IMR-90 (cell line): ENCODE measurements at regions not wholly inside any gene's neighbourhood (a gene's known extent, or its start where the extent isn't known, plus 50 kb on each side); places are given as distances from the start of the nearest gene placed in this dataset.

Source experiments
- ATAC-seq: fragments of 200-7000 bp; cut with Tn5 transposase; 2 replicates; pipeline ENCODE4 v1.9.1; 2020; ENCODE audit warnings: low read depth, mild to moderate bottlenecking, moderate library complexity
- BruUV-seq: library from RNA; stranded (reverse); fragments of 400-500 nt; replicated peaks from 2 replicates; lab custom pipeline; 2021; lab: Mats Ljungman, UMichigan
- CTCF ChIA-PET: fragments of 300-600 bp; formaldehyde crosslinking; extraction: SDS; loops from one replicate; lab custom pipeline; 2021; ENCODE audit warnings: antibody characterized with exemption; lab: Yijun Ruan, JAX
- POLR2A ChIA-PET: fragments of 300-600 bp; sonication (Branson Sonifier 250); formaldehyde crosslinking; loops from one replicate; lab custom pipeline; 2022; ENCODE audit warnings: antibody characterized with exemption; ENCODE audit not compliant: unreplicated experiment; lab: Charles Lee
- DNase-seq: peaks from one replicate; pipeline ENCODE4 v3.0.0; 2013
- H2AFZ ChIP-seq: replicated peaks from 2 replicates; pipeline ENCODE3; 2013; ENCODE audit warnings: low read length, mild to moderate bottlenecking; ENCODE audit not compliant: poor library complexity
- H2AK5ac ChIP-seq: 2 replicates; pipeline ENCODE4 v1.6.1; 2013; ENCODE audit warnings: low read depth, low read length, inconsistent platforms
- H2AK9ac ChIP-seq: replicated peaks from 2 replicates; pipeline ENCODE3; 2013; ENCODE audit warnings: mild to moderate bottlenecking, low read depth, low read length, moderate library complexity; ENCODE audit not compliant: poor library complexity
- H2BK120ac ChIP-seq: 2 replicates; pipeline ENCODE4 v1.6.1; 2013; ENCODE audit warnings: low read depth, low read length, inconsistent platforms
- H2BK15ac ChIP-seq: 3 replicates; pipeline ENCODE4 v1.6.1; 2013; ENCODE audit warnings: low read depth, low read length, inconsistent platforms
- H2BK20ac ChIP-seq: 2 replicates; pipeline ENCODE4 v1.6.1; 2013; ENCODE audit warnings: low read depth, mild to moderate bottlenecking, inconsistent platforms, low read length, moderate library complexity
- H2BK5ac ChIP-seq: 2 replicates; pipeline ENCODE4 v1.6.1; 2013; ENCODE audit warnings: mild to moderate bottlenecking, low read depth, low read length, inconsistent platforms; ENCODE audit not compliant: poor library complexity, severe bottlenecking
- H3K14ac ChIP-seq: replicated peaks from 2 replicates; pipeline ENCODE4 v1.6.1; 2013; ENCODE audit warnings: low read depth, low read length, inconsistent platforms
- H3K18ac ChIP-seq: 2 replicates; pipeline ENCODE4 v1.6.1; 2013; ENCODE audit warnings: low read depth, low read length, control low read depth
- H3K23ac ChIP-seq: 2 replicates; pipeline ENCODE4 v1.6.1; 2013; ENCODE audit warnings: low read depth, low read length, inconsistent platforms
- H3K27ac ChIP-seq: 2 replicates; pipeline ENCODE4 v1.5.1; 2013; ENCODE audit warnings: mild to moderate bottlenecking, control low read depth, low read length; ENCODE audit not compliant: insufficient read depth
- H3K27me3 ChIP-seq: 2 replicates; pipeline ENCODE4 v1.6.1; 2013; ENCODE audit warnings: low read length; ENCODE audit not compliant: control insufficient read depth, insufficient read depth
- H3K36me3 ChIP-seq: 2 replicates; pipeline ENCODE4 v1.6.1; 2013; ENCODE audit warnings: low read length, mixed read lengths; ENCODE audit not compliant: control insufficient read depth, insufficient read depth
- H3K4ac ChIP-seq: 2 replicates; pipeline ENCODE4 v1.6.1; 2013; ENCODE audit warnings: low read depth, low read length, inconsistent platforms
- H3K4me1 ChIP-seq: 2 replicates; pipeline ENCODE4 v1.6.1; 2013; ENCODE audit warnings: low read length, mixed read lengths; ENCODE audit not compliant: control insufficient read depth, insufficient read depth
- H3K4me2 ChIP-seq: 2 replicates; pipeline ENCODE4 v1.6.1; 2013; ENCODE audit warnings: low read depth, mild to moderate bottlenecking, control low read depth, low read length, moderate library complexity
- H3K4me3 ChIP-seq: 2 replicates; pipeline ENCODE4 v1.5.1; 2013; ENCODE audit warnings: low read depth, mild to moderate bottlenecking, control low read depth, low read length, moderate library complexity; ENCODE audit not compliant: insufficient read depth
- H3K56ac ChIP-seq: 2 replicates; pipeline ENCODE4 v1.6.1; 2013; ENCODE audit warnings: low read length, inconsistent platforms; ENCODE audit not compliant: insufficient read depth; ENCODE audit errors: extremely low read depth
- H3K79me1 ChIP-seq, 2 experiments: 2 replicates each; pipeline ENCODE4 v1.6.1; 2013; ENCODE audit warnings: low read length in 2 of 2, inconsistent platforms in 1 of 2, low read depth in 1 of 2
- H3K9ac ChIP-seq: 2 replicates; pipeline ENCODE4 v1.6.1; 2013; ENCODE audit warnings: low read depth, low read length, control low read depth
- H3K9me1 ChIP-seq: 2 replicates; pipeline ENCODE4 v1.6.1; 2013; ENCODE audit warnings: low read length, inconsistent platforms; ENCODE audit not compliant: insufficient read depth
- H3K9me3 ChIP-seq: 2 replicates; pipeline ENCODE4 v1.6.1; 2013; ENCODE audit warnings: low read length; ENCODE audit not compliant: control insufficient read depth, insufficient read depth
- H4K20me1 ChIP-seq: 2 replicates; pipeline ENCODE4 v1.6.1; 2013; ENCODE audit warnings: low read length, inconsistent platforms; ENCODE audit not compliant: insufficient read depth
- H4K5ac ChIP-seq: 2 replicates; pipeline ENCODE4 v1.6.1; 2013; ENCODE audit warnings: mild to moderate bottlenecking, low read depth, low read length, control low read depth
- H4K8ac ChIP-seq, 2 experiments: 2 replicates each; pipeline ENCODE4 v1.6.1; 2013; ENCODE audit warnings: low read depth in 2 of 2, low read length in 2 of 2, control low read depth in 1 of 2, inconsistent platforms in 1 of 2
- H4K91ac ChIP-seq: 2 replicates; pipeline ENCODE4 v1.6.1; 2013; ENCODE audit warnings: low read depth, low read length, inconsistent platforms; ENCODE audit not compliant: insufficient read depth
- BHLHE40 ChIP-seq: fragments of 150-350 bp; IDR thresholded peaks from 2 replicates; pipeline ENCODE4 v1.6.1; 2016; ENCODE audit warnings: mild to moderate bottlenecking, low read depth, low read length
- CEBPB ChIP-seq: IDR thresholded peaks from 2 replicates; pipeline ENCODE4 v1.6.1; 2012; ENCODE audit warnings: low read depth, low read length, improper control_type of control experiment
- CHD1 ChIP-seq: IDR thresholded peaks from 2 replicates; pipeline ENCODE4 v1.6.1; 2012; ENCODE audit warnings: low read depth, low read length, improper control_type of control experiment
- CTCF ChIP-seq: conservative IDR thresholded peaks from 2 replicates; pipeline ENCODE4 v1.5.1; 2012; ENCODE audit warnings: mild to moderate bottlenecking, low read depth, low read length, improper control_type of control experiment
- ELK1 ChIP-seq: fragments of 150-350 bp; IDR thresholded peaks from 2 replicates; pipeline ENCODE4 v1.6.1; 2016; ENCODE audit warnings: low read depth, mild to moderate bottlenecking, low read length, moderate library complexity, borderline replicate concordance
- MAFK ChIP-seq: IDR thresholded peaks from 2 replicates; pipeline ENCODE4 v1.6.1; 2012; ENCODE audit warnings: low read depth, low read length, improper control_type of control experiment
- MAZ ChIP-seq: IDR thresholded peaks from 2 replicates; pipeline ENCODE4 v1.6.1; 2012; ENCODE audit warnings: low read depth, mild to moderate bottlenecking, low read length, improper control_type of control experiment, moderate library complexity, borderline replicate concordance
- MXI1 ChIP-seq: IDR thresholded peaks from 2 replicates; pipeline ENCODE4 v1.6.1; 2012; ENCODE audit warnings: low read depth, mild to moderate bottlenecking, low read length, moderate library complexity, borderline replicate concordance
- NFE2L2 ChIP-seq: fragments of 150-350 bp; IDR thresholded peaks from 2 replicates; pipeline ENCODE4 v1.6.1; 2016; ENCODE audit warnings: low read depth, mild to moderate bottlenecking, low read length
- POLR2A ChIP-seq: IDR thresholded peaks from 2 replicates; pipeline ENCODE4 v1.6.1; 2012; ENCODE audit warnings: mild to moderate bottlenecking, low read depth, low read length
- RAD21 ChIP-seq: IDR thresholded peaks from 2 replicates; pipeline ENCODE4 v1.6.1; 2012; ENCODE audit warnings: low read length, improper control_type of control experiment
- RCOR1 ChIP-seq: IDR thresholded peaks from 2 replicates; pipeline ENCODE4 v1.6.1; 2012; ENCODE audit warnings: mild to moderate bottlenecking, low read length, improper control_type of control experiment; ENCODE audit not compliant: insufficient replicate concordance
- RFX5 ChIP-seq: IDR thresholded peaks from 2 replicates; pipeline ENCODE4 v1.8.0; 2012; ENCODE audit warnings: low read depth, mild to moderate bottlenecking, low read length, moderate library complexity
- USF2 ChIP-seq: fragments of 150-350 bp; IDR thresholded peaks from 2 replicates; pipeline ENCODE4 v1.6.1; 2017; ENCODE audit warnings: mild to moderate bottlenecking, antibody characterized with exemption, low read length, low read depth
- WGBS, 2 experiments: methylation state at CpG; one replicate each; pipeline versions ENCODE4 v1.1.5 to v1.1.7; 2013; ENCODE audit warnings: missing lambda C conversion rate in 2 of 2; ENCODE audit not compliant: insufficient read length in 1 of 2; ENCODE audit errors: extremely low coverage in 2 of 2; 5-methylcytosine and 5-hydroxymethylcytosine counted together
- dilution Hi-C: fragments of 300-500 bp; cut with HindIII; formaldehyde crosslinking; loops from one replicate; pipeline ENCODE4 v1.14.3; 2018; ENCODE audit warnings: low sequenced_read_pairs; ENCODE audit not compliant: unreplicated experiment
- in situ Hi-C: fragments of 300-500 bp; cut with MboI; formaldehyde crosslinking; loops from 3 replicates; pipeline ENCODE4 v1.14.3; 2019; ENCODE audit warnings: low sequenced_read_pairs, inconsistent platforms, mixed read lengths
- intact Hi-C: fragments of 100-400 bp; cut with micrococcal nuclease; formaldehyde crosslinking; loops from 2 replicates; pipeline ENCODE4 v1.10.0; 2022

DNA sequence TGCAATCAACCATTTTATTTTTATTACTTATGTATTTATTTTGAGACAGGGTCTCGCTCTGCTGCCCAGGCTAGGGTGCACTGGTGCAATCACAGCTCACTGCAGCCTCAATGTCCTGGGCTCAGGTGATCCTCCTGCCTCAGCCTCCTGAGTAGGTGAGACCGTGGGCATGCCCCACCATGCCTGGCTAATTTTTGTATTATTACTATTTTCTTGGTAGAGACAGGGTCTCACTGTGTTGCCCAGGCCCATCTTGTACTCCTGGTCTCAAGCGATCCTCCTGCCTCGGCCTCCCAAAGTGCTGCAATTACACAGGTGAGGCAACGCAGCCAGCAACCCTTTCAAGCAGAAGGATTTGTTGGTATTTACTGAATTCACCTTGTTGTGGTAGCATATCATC, 60.3 kb upstream of the PPP2R3B start:
- Histone ChIP-seq H3K56ac (no peak overlapping the region), H3K18ac (no peak overlapping the region), H4K8ac (no peak overlapping the region), H2BK5ac (no peak overlapping the region), H3K4me1 (no peaks in the 10 kb centered on the region), H2AK9ac (no peak overlapping the region), H3K79me1 (no peaks in the 10 kb centered on the region), H4K91ac (no peak overlapping the region), H3K36me3 (no peaks in the 10 kb centered on the region), H3K4me3 (no peak overlapping the region), H2BK120ac (no peak overlapping the region), H3K14ac (no peak overlapping the region), H2BK20ac (no peak overlapping the region), H3K4ac (no peak overlapping the region), H3K27ac (no peak overlapping the region), H2AFZ (no peak overlapping the region), H2AK5ac (no peak overlapping the region), H3K9ac (no peak overlapping the region), H3K23ac (no peak overlapping the region), H4K5ac (no peak overlapping the region), H4K20me1 (no peaks in the 10 kb centered on the region), H3K9me1 (no peaks in the 10 kb centered on the region), H3K9me3 (peaks cover 9% of the 10 kb centered on the region), H2BK15ac (no peak overlapping the region), H3K27me3 (no peaks in the 10 kb centered on the region), H3K4me2 (no peak overlapping the region)
- ATAC-seq (no peak), DNase-seq (no peak)
- POLR2A ChIA-PET, result no interaction called here
- intact Hi-C loops, result no loop called here
- no peak for TF ChIP-seq POLR2A
- TF ChIP-seq RCOR1, result no peak
- no peak for TF ChIP-seq USF2
- no peak for TF ChIP-seq BHLHE40
- TF ChIP-seq RAD21, result no peak
- no peak for TF ChIP-seq MAFK
- no peak for TF ChIP-seq RFX5
- no peak for TF ChIP-seq NFE2L2
- TF ChIP-seq CHD1, result no peak
- TF ChIP-seq CTCF, result no peak
- TF ChIP-seq MAZ, result no peak
- no peak for TF ChIP-seq ELK1
- TF ChIP-seq CEBPB, result no peak
- no peak for TF ChIP-seq MXI1
- in situ Hi-C loops, result no loop called here
- WGBS, 2 experiments, result no CpG with 5 or more reads among the region's 5 CpGs
- dilution Hi-C loops, result no loop called here
- CTCF ChIA-PET, result no interaction called here
- no TSS peak for BruUV-seq
